K562 (cell line): ENCODE measurements at regions not wholly inside any gene's neighbourhood (a gene's known extent, or its start where the extent isn't known, plus 50 kb on each side); places are given as distances from the start of the nearest gene placed in this dataset.

ENCODE experiments used
- ATAC-seq: fragments of 200-7000 bp; cut with Tn5 transposase; 3 replicates; pipeline ENCODE4 v1.9.1; 2020; ENCODE audit warnings: moderate library complexity
- BruUV-seq: library from RNA; stranded (reverse); fragments of 400-500 nt; replicated peaks from 2 replicates; lab custom pipeline; 2021; lab: Mats Ljungman, UMichigan
- CTCF ChIA-PET: fragments of 300-600 bp; formaldehyde crosslinking; extraction: SDS; loops from one replicate; lab custom pipeline; 2021; ENCODE audit warnings: low intra/inter-chr PET ratio; lab: Yijun Ruan, JAX
- POLR2A ChIA-PET: fragments of 300-600, 350-650 bp; sonication (Branson Sonifier 250); formaldehyde crosslinking; extraction: SDS; loops from one replicate; lab custom pipeline; 2021; ENCODE audit warnings: antibody characterized with exemption, inconsistent platforms; lab: Yijun Ruan, JAX
- DNase-seq, 4 experiments: peaks; one replicate each; pipeline versions ENCODE4 v3.0.0 to v3.0.0-alpha.2; 2011 to 2018; ENCODE audit warnings: low spot score in 3 of 4, mixed read lengths in 3 of 4; ENCODE audit errors: extremely low read depth in 1 of 4
- FAIRE-seq: peaks from 2 replicates; lab custom pipeline; 2011; peaks lifted over from hg19 to GRCh38; lab: Jason Lieb, UNC
- H2AFZ ChIP-seq: 2 replicates; pipeline ENCODE4 v1.6.0; 2011; ENCODE audit warnings: low read depth, low read length, control low read depth, inconsistent platforms
- H3K27ac ChIP-seq: fragments of 200-600 bp; 3 replicates; pipeline ENCODE4 v1.8.0; 2011; ENCODE audit warnings: low read depth, mild to moderate bottlenecking, control low read depth, inconsistent platforms, low read length, moderate library complexity, mixed read lengths; ENCODE audit errors: extremely low read depth
- H3K27me3 ChIP-seq, 2 experiments: fragments of 300-600 bp in 1 of 2; 2 replicates in 1 of 2; 3 replicates in 1 of 2; pipeline versions ENCODE4 v1.6.0 to v1.8.0; 2011; ENCODE audit warnings: inconsistent platforms in 2 of 2, low read length in 2 of 2, mild to moderate bottlenecking in 1 of 2, mixed read lengths in 1 of 2, moderate library complexity in 1 of 2; ENCODE audit not compliant: control insufficient read depth in 2 of 2, insufficient read depth in 2 of 2
- H3K36me3 ChIP-seq: fragments of 300-600 bp; 3 replicates; pipeline ENCODE4 v1.8.0; 2011; ENCODE audit warnings: mild to moderate bottlenecking, low read length, inconsistent platforms; ENCODE audit not compliant: control insufficient read depth, insufficient read depth
- H3K4me1 ChIP-seq, 2 experiments: fragments of 200-600 bp in 1 of 2; replicated peaks in 1 of 2; 2 replicates in 1 of 2; 3 replicates in 1 of 2; pipeline versions ENCODE4 v1.5.1 to v1.8.0; 2011; ENCODE audit warnings: inconsistent platforms in 2 of 2, low read length in 2 of 2, mild to moderate bottlenecking in 1 of 2, mixed read lengths in 1 of 2, moderate library complexity in 1 of 2; ENCODE audit not compliant: control insufficient read depth in 2 of 2, insufficient read depth in 2 of 2
- H3K4me2 ChIP-seq: 2 replicates; pipeline ENCODE4 v1.6.1; 2011; ENCODE audit warnings: low read length, control low read depth, inconsistent platforms, mixed read lengths; ENCODE audit not compliant: insufficient read depth
- H3K4me3 ChIP-seq: fragments of 200-600 bp; sonication (generic), shearing (Covaris generic); 2 replicates; pipeline ENCODE4 v1.5.1; 2016; ENCODE audit warnings: control low read depth, inconsistent platforms
- H3K79me2 ChIP-seq: fragments of 200-600 bp; 3 replicates; pipeline ENCODE4 v1.8.0; 2011; ENCODE audit warnings: low read length, inconsistent platforms; ENCODE audit not compliant: control insufficient read depth, insufficient read depth
- H3K9ac ChIP-seq, 2 experiments: 2 replicates each; pipeline versions ENCODE4 v1.6.0 to v1.6.1; 2011; ENCODE audit warnings: low read depth in 2 of 2, low read length in 2 of 2, control low read depth in 1 of 2, inconsistent platforms in 1 of 2, mild to moderate bottlenecking in 1 of 2, mixed read lengths in 1 of 2; ENCODE audit not compliant: insufficient read depth in 1 of 2
- H3K9me1 ChIP-seq: one replicate; pipeline ENCODE4 v1.6.0; 2011; ENCODE audit warnings: inconsistent platforms, mild to moderate bottlenecking, low read length, moderate library complexity; ENCODE audit not compliant: control insufficient read depth, insufficient read depth
- H3K9me3 ChIP-seq: replicated peaks from 2 replicates; pipeline ENCODE4 v1.5.1; 2011; ENCODE audit warnings: low read depth, low read length, inconsistent platforms; ENCODE audit not compliant: control insufficient read depth, insufficient read depth
- H4K20me1 ChIP-seq: replicated peaks from 2 replicates; pipeline ENCODE4 v1.6.1; 2011; ENCODE audit warnings: low read length, inconsistent platforms, mixed read lengths; ENCODE audit not compliant: control insufficient read depth, insufficient read depth
- NFIC ChIP-seq: fragments of 450-650 bp; IDR thresholded peaks from 2 replicates; pipeline ENCODE4 v1.6.1; 2017; ENCODE audit warnings: mild to moderate bottlenecking, inconsistent platforms
- POLR2H ChIP-seq: IDR thresholded peaks from 2 replicates; pipeline ENCODE4 v1.6.1; 2016; ENCODE audit warnings: missing genetic modification characterization, low read depth, mild to moderate bottlenecking, control low read depth, missing compliant biosample characterization, moderate library complexity
- RHOXF2B ChIP-seq: fragments of 250-450 bp; sonication (Bioruptor Pico); conservative IDR thresholded peaks from 2 replicates; pipeline ENCODE4 v1.5.1; 2021
- RREB1 ChIP-seq: fragments of 250-450 bp; sonication (Bioruptor Pico); IDR thresholded peaks from 2 replicates; pipeline ENCODE4 v1.4.0; 2020
- SIN3B ChIP-seq: fragments of 450-650 bp; IDR thresholded peaks from 2 replicates; pipeline ENCODE4 v1.6.1; 2017; ENCODE audit warnings: low read depth, mild to moderate bottlenecking, moderate library complexity
- SMAD2 ChIP-seq: fragments of 150-350 bp; IDR thresholded peaks from 2 replicates; pipeline ENCODE4 v1.6.1; 2014; ENCODE audit warnings: low read depth, mild to moderate bottlenecking, low read length
- ZNF444 ChIP-seq: fragments of 250-450 bp; sonication (Bioruptor Pico); IDR thresholded peaks from 2 replicates; pipeline ENCODE4 v1.4.0; 2020; ENCODE audit warnings: mild to moderate bottlenecking, moderate library complexity
- WGBS: fragments of 100-300 bp; shearing (Covaris generic); methylation state at CpG from one replicate; pipeline ENCODE4 v1.1.6; 2016; ENCODE audit warnings: low coverage, mixed read lengths; ENCODE audit not compliant: insufficient coverage; ENCODE audit errors: missing lambda C conversion rate; 5-methylcytosine and 5-hydroxymethylcytosine counted together
- in situ Hi-C: fragments of 300-500 bp; cut with MboI; formaldehyde crosslinking; loops from 4 replicates; pipeline ENCODE4 v1.15.0; 2018; ENCODE audit warnings: inconsistent platforms, mixed read lengths
- intact Hi-C: fragments of 100-400 bp; cut with micrococcal nuclease; formaldehyde crosslinking; loops from 2 replicates; pipeline ENCODE4 v1.14.2; 2022

- POLR2A ChIA-PET = no interaction called here
- TF ChIP-seq POLR2H (tag) (no peak), NFIC (no peak), RHOXF2B (CRISPR knock-in tag) (no peak), SIN3B (no peak), ZNF444 (CRISPR knock-in tag) (no peak), SMAD2 (no peak), RREB1 (CRISPR knock-in tag) (no peak)
- Histone ChIP-seq H3K4me3 (no peak overlapping the region), H3K9me1 (no peaks in the 10 kb centered on the region), H3K9ac (no peak overlapping the region), H3K79me2 (no peaks in the 10 kb centered on the region), H3K36me3 (no peaks in the 10 kb centered on the region), H3K4me1 (no peaks in the 10 kb centered on the region), H3K27ac (no peak overlapping the region), H3K4me2 (no peak overlapping the region), H4K20me1 (no peaks in the 10 kb centered on the region), H3K27me3 (peaks cover 0 to 18% of the 10 kb centered on the region in 2 experiments; a peak in 2 of 5 replicates), H3K9me3 (no peaks in the 10 kb centered on the region), H2AFZ (no peak overlapping the region)
- DNase-seq (no peak), ATAC-seq (no peak), FAIRE-seq (no peak)
- 0% methylated on average over 12 of the region's 15 CpGs for WGBS
- CTCF ChIA-PET = no interaction called here
- in situ Hi-C loops = loop anchor here (10.0 kb wide), 1 partner anchor 721 kb away; no protein-coding TSS in a partner anchor
- BruUV-seq = no TSS peak
- intact Hi-C loops = loop anchor here (5.0 kb wide), 1 partner anchor 718 kb away; no protein-coding TSS in a partner anchor
Observed at GRCh38 chr2:236354056-236354940, 90.1 kb upstream of the ASB18 start.
